ENCODE measurements at regions not wholly inside any gene's neighbourhood (a gene's known extent, or its start where the extent isn't known, plus 50 kb on each side); places are given as distances from the start of the nearest gene placed in this dataset.

- DNase-seq (ENCODE audit: extremely low spot score): no peak
- no peak for TF ChIP-seq L3MBTL2 (conservative IDR thresholded peaks at IDR 0.05)
- TF ChIP-seq BHLHE40 (IDR thresholded peaks at IDR 0.05; ENCODE audit: borderline replicate concordance): no peak
- no peak for TF ChIP-seq FOXA1 (IDR thresholded peaks at IDR 0.05)
- TF ChIP-seq TARDBP (IDR thresholded peaks at IDR 0.05): no peak
- TF ChIP-seq FOXK2 (IDR thresholded peaks at IDR 0.05): no peak
- TF ChIP-seq FOXM1 (IDR thresholded peaks at IDR 0.05; ENCODE audit: borderline replicate concordance): no peak
- TF ChIP-seq PKNOX1 (IDR thresholded peaks at IDR 0.05): no peak
- ChIA-PET POLR2A (no interaction called here), CTCF (interaction anchor here (0.6 kb wide), 1 partner anchor 15 kb away, joined by 3 read pairs; no protein-coding TSS in a partner anchor)
These were observed 57.3 kb upstream of the DAB2 start for GRCh38 chr5:39482098-39482497.

- no peak for DNase-seq (ENCODE audit: extremely low spot score)
- CTCF ChIA-PET: no interaction called here
- TF ChIP-seq HDGF (IDR thresholded peaks at IDR 0.05; ENCODE audit: borderline replicate concordance): no peak
- no peak for TF ChIP-seq L3MBTL2 (conservative IDR thresholded peaks at IDR 0.05)
- TF ChIP-seq FOXA1 (IDR thresholded peaks at IDR 0.05): no peak
- no peak for TF ChIP-seq NFRKB (IDR thresholded peaks at IDR 0.05)
- no peak for TF ChIP-seq ARNT (IDR thresholded peaks at IDR 0.05)
- no peak for TF ChIP-seq CTBP1 (IDR thresholded peaks at IDR 0.05; ENCODE audit: borderline replicate concordance)
- POLR2A ChIA-PET: no interaction called here
These were observed 54.8 kb upstream of the DAB2 start for GRCh38 chr5:39479537-39479936.

GRCh38 chr5:39478863-39479262 is 54.1 kb upstream of the DAB2 start:
- TF ChIP-seq FOXA1 (IDR thresholded peaks at IDR 0.05) (no peak), ELF4 (IDR thresholded peaks at IDR 0.05) (no peak), PKNOX1 (IDR thresholded peaks at IDR 0.05) (no peak), LEF1 (IDR thresholded peaks at IDR 0.05; ENCODE audit: borderline replicate concordance) (no peak), BHLHE40 (IDR thresholded peaks at IDR 0.05; ENCODE audit: borderline replicate concordance) (no peak), ARNT (IDR thresholded peaks at IDR 0.05) (no peak), CTBP1 (IDR thresholded peaks at IDR 0.05; ENCODE audit: borderline replicate concordance) (no peak), SUZ12 (IDR thresholded peaks at IDR 0.05) (no peak), HDGF (IDR thresholded peaks at IDR 0.05; ENCODE audit: borderline replicate concordance) (no peak), FOXK2 (IDR thresholded peaks at IDR 0.05) (no peak), NFRKB (IDR thresholded peaks at IDR 0.05) (no peak), TARDBP (IDR thresholded peaks at IDR 0.05) (no peak), ZNF384 (IDR thresholded peaks at IDR 0.05) (no peak), SP1 (IDR thresholded peaks at IDR 0.05) (no peak), FOXM1 (IDR thresholded peaks at IDR 0.05; ENCODE audit: borderline replicate concordance) (no peak), L3MBTL2 (conservative IDR thresholded peaks at IDR 0.05) (no peak)
- no peak for DNase-seq (ENCODE audit: extremely low spot score)
- ChIA-PET POLR2A (no interaction called here), CTCF (no interaction called here)

GRCh38 chr5:39476843-39477220 is 52.1 kb upstream of the DAB2 start:
- CTCF ChIA-PET: no interaction called here
- POLR2A ChIA-PET: no interaction called here
- TF ChIP-seq HDGF (IDR thresholded peaks at IDR 0.05; ENCODE audit: borderline replicate concordance) (no peak), SP1 (IDR thresholded peaks at IDR 0.05) (no peak), LEF1 (IDR thresholded peaks at IDR 0.05; ENCODE audit: borderline replicate concordance) (no peak), NFRKB (IDR thresholded peaks at IDR 0.05) (no peak), CTBP1 (IDR thresholded peaks at IDR 0.05; ENCODE audit: borderline replicate concordance) (no peak), FOXK2 (IDR thresholded peaks at IDR 0.05) (no peak), PKNOX1 (IDR thresholded peaks at IDR 0.05) (no peak)
- no peak for DNase-seq (ENCODE audit: extremely low spot score)

GRCh38 chr5:39475881-39476842 is 51.4 kb upstream of the DAB2 start:
- ChIA-PET CTCF (no interaction called here), POLR2A (no interaction called here)
- TF ChIP-seq FOXA1 (IDR thresholded peaks at IDR 0.05) (no peak), SUZ12 (IDR thresholded peaks at IDR 0.05) (no peak), L3MBTL2 (conservative IDR thresholded peaks at IDR 0.05) (no peak), BHLHE40 (IDR thresholded peaks at IDR 0.05; ENCODE audit: borderline replicate concordance) (no peak), ARNT (IDR thresholded peaks at IDR 0.05) (no peak), TARDBP (IDR thresholded peaks at IDR 0.05) (no peak), HDGF (IDR thresholded peaks at IDR 0.05; ENCODE audit: borderline replicate concordance) (no peak), FOXM1 (IDR thresholded peaks at IDR 0.05; ENCODE audit: borderline replicate concordance) (no peak), ZNF384 (IDR thresholded peaks at IDR 0.05) (no peak)
- DNase-seq (ENCODE audit: extremely low spot score): no peak

- POLR2A ChIA-PET: no interaction called here
- DNase-seq (ENCODE audit: extremely low spot score): no peak
- CTCF ChIA-PET: no interaction called here
- no peak for TF ChIP-seq PKNOX1 (IDR thresholded peaks at IDR 0.05)
- TF ChIP-seq SP1 (IDR thresholded peaks at IDR 0.05): no peak
- no peak for TF ChIP-seq ARNT (IDR thresholded peaks at IDR 0.05)
- TF ChIP-seq ELF4 (IDR thresholded peaks at IDR 0.05): no peak
- TF ChIP-seq L3MBTL2 (conservative IDR thresholded peaks at IDR 0.05): no peak
- no peak for TF ChIP-seq FOXK2 (IDR thresholded peaks at IDR 0.05)
- no peak for TF ChIP-seq BHLHE40 (IDR thresholded peaks at IDR 0.05; ENCODE audit: borderline replicate concordance)
- no peak for TF ChIP-seq NFRKB (IDR thresholded peaks at IDR 0.05)
- TF ChIP-seq CTBP1 (IDR thresholded peaks at IDR 0.05; ENCODE audit: borderline replicate concordance): no peak
- no peak for TF ChIP-seq TARDBP (IDR thresholded peaks at IDR 0.05)
- no peak for TF ChIP-seq ZNF384 (IDR thresholded peaks at IDR 0.05)
- no peak for TF ChIP-seq HDGF (IDR thresholded peaks at IDR 0.05; ENCODE audit: borderline replicate concordance)
- TF ChIP-seq LEF1 (IDR thresholded peaks at IDR 0.05; ENCODE audit: borderline replicate concordance): no peak
These were observed 50.4 kb upstream of the DAB2 start for GRCh38 chr5:39475159-39475571.
